Heart right ventricle (tissue), 16 donors: ENCODE measurements at regions not wholly inside any gene's neighbourhood (a gene's known extent, or its start where the extent isn't known, plus 50 kb on each side); places are given as distances from the start of the nearest gene placed in this dataset.

ENCODE experiments used
- ATAC-seq, 8 donors: fragments of 200-7000 bp; cut with Tn5 transposase; one replicate each; pipeline ENCODE4 v1.9.1; 2020; ENCODE audit warnings: mild to moderate bottlenecking in 8 of 8, moderate library complexity in 8 of 8, moderate number of reproducible peaks in 1 of 8
- DNase-seq, 2 donors: peaks; one replicate each; pipeline ENCODE4 v3.0.0-alpha.2; 2020
- H3K27ac ChIP-seq, 10 donors: fragments of 200-600 bp; sonication (generic) in 2 of 10; one replicate each; pipeline versions ENCODE4 v1.5.0 to v1.8.0; 2020 to 2022; ENCODE audit warnings: mild to moderate bottlenecking in 3 of 10
- H3K27me3 ChIP-seq, 7 donors: fragments of 200-600 bp; one replicate each; pipeline ENCODE4 v1.8.0; 2021 to 2022; ENCODE audit warnings: mild to moderate bottlenecking in 2 of 7
- H3K36me3 ChIP-seq, 9 donors: fragments of 200-600 bp; sonication (generic) in 1 of 9; one replicate each; pipeline versions ENCODE4 v1.5.0 to v1.8.0; 2020 to 2022; ENCODE audit warnings: mild to moderate bottlenecking in 2 of 9
- H3K4me1 ChIP-seq, 9 donors: fragments of 200-600 bp; sonication (generic) in 1 of 9; one replicate each; pipeline versions ENCODE4 v1.5.0 to v1.8.0; 2020 to 2022; ENCODE audit warnings: mild to moderate bottlenecking in 4 of 9
- H3K4me3 ChIP-seq, 10 donors: fragments of 200-600 bp; sonication (generic) in 2 of 10; one replicate each; pipeline versions ENCODE4 v1.5.0 to v1.8.0; 2020 to 2022; ENCODE audit warnings: mild to moderate bottlenecking in 7 of 10, moderate library complexity in 2 of 10
- H3K9me3 ChIP-seq, 11 donors: fragments of 200-600 bp in 10 of 11; sonication (generic) in 2 of 11; one replicate each; pipeline versions ENCODE4 v1.5.0 to v1.8.0; 2013 to 2022; ENCODE audit warnings: mild to moderate bottlenecking in 2 of 11, control low read depth in 1 of 11, moderate library complexity in 1 of 11
- CTCF ChIP-seq, 9 donors: fragments of 200-600 bp; sonication (generic) in 2 of 9; IDR thresholded peaks; one replicate each; pipeline versions ENCODE4 v1.5.0 to v1.8.0; 2021 to 2022; ENCODE audit warnings: antibody characterized with exemption in 9 of 9, mild to moderate bottlenecking in 5 of 9, moderate library complexity in 1 of 9
- WGBS, 2 donors: extraction: QIAGEN DNeasy Blood & Tissue Kit; methylation state at CpG; one replicate each; pipeline ENCODE4 v1.1.7; 2013; ENCODE audit warnings: inconsistent platforms in 1 of 2; 5-methylcytosine and 5-hydroxymethylcytosine counted together
- intact Hi-C, 10 donors: fragments of 100-400 bp; cut with DNase I; formaldehyde crosslinking; loops; one replicate each; pipeline versions ENCODE4 v1.11.1 to v1.14.2; 2022
- donor health status: Arrhythmogenic right ventricular cardiomyopathy.
- donor health status: ischemic (EF 13 %, LVEDD 7.1; RV severe dilation, severe dysfunction).
- donor health status: healthy with polysubstance abuse.
- donor health status: DM: no; HTN: yes; CAD: no.
- donor health status: DM: no; HTN: no; CAD: no.
- donor health status: ischemic (EF 25% LVEDD 6.9; RV normal size, moderate dysfunction).
- donor health status: ischemic (EF 25% LVEDD 5.7; RV mildly dilated, moderate dysfunction).
- donor health status: healthy.
- donor health status: DM: yes; HTN: yes; CAD: no.
- donor health status: Ischemic cardiomyopathy.
- donor health status: ischemic (EF 35%, LVEDD 5.7; RV mildly dilated, moderate dysfunction).
- donor health status: nonischemic (EF 11% LVEDD 7.7; RV severe dilation, severe dysfunction).
- donor health status: DM: yes; HTN: yes; CAD: no.
- donor health status: PGD.
- donor health status: ischemic (EF 29% LVEDD 5.4; RV normal size, mild dysfunction).
- donor health status: nonischemic (EF 23%, LVEDD 6.1; RV moderate dilation, normal function).

DNA sequence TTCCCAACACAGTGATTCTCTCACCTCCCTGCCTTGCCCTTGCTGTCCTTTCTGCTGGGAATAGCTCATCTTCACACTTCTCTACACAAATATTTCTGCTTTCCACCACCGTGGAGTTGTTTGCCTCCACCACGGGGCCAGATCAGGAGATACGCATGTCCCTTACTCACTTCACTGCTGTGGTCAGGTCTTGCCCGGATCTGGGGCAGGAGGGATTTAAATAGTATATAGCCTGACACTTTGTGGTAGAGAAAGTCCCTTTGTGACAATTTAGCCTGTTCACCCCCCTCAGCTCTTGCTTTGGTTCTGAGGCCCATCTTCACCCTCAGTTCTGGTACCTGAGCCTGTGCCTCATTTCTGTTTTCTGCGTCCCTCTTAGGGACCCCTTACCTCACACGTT is 92.6 kb upstream of the PREP start:
- intact Hi-C loops, result no loop called here
- 82 to 91% methylated on average over 6 of the region's 6 CpGs for WGBS, 2 donors
- H3K27ac ChIP-seq, result no peak overlapping the region

GRCh38 chr6:105494688-105495087 is 91.8 kb upstream of the PREP start:
- Histone ChIP-seq H3K27ac (peak overlapping the region in 5 of 10 donors; percentile 13 to 68 (median 56)), H3K9me3 (no peaks in the 10 kb centered on the region), H3K27me3 (no peaks in the 10 kb centered on the region), H3K36me3 (no peaks in the 10 kb centered on the region), H3K4me3 (no peak overlapping the region), H3K4me1 (peaks cover 9 to 46% (median 25%) of the 10 kb centered on the region in 9 donors)
- no peak for DNase-seq
- no peak for ATAC-seq
- no peak for TF ChIP-seq CTCF (IDR thresholded peaks at IDR 0.05)
- WGBS, 2 donors, result 91 to 92% methylated on average over 5 of the region's 5 CpGs
- intact Hi-C loops, result loop anchor here in 1 of 10 donors (5.0 kb wide), 1 partner anchor 498 kb away; no protein-coding TSS in a partner anchor

More for the DNA sequence above, 92.6 kb upstream of the PREP start:
- Histone ChIP-seq H3K4me3 (no peak overlapping the region), H3K27me3 (no peaks in the 10 kb centered on the region), H3K4me1 (peaks cover 9 to 48% (median 23%) of the 10 kb centered on the region in 9 donors), H3K9me3 (no peaks in the 10 kb centered on the region), H3K36me3 (no peaks in the 10 kb centered on the region)
- DNase-seq (no peak), ATAC-seq (no peak)
- no peak for TF ChIP-seq CTCF (IDR thresholded peaks at IDR 0.05)

GRCh38 chr6:105493736-105494135 is 90.9 kb upstream of the PREP start:
- intact Hi-C loops, result loop anchor here in 1 of 10 donors (5.0 kb wide), 1 partner anchor 499 kb away; no protein-coding TSS in a partner anchor
- Histone ChIP-seq H3K27ac (peak overlapping the region in 9 of 10 donors; percentile 8 to 68 (median 45)), H3K9me3 (no peaks in the 10 kb centered on the region), H3K27me3 (no peaks in the 10 kb centered on the region), H3K4me3 (no peak overlapping the region), H3K4me1 (peaks cover 9 to 55% (median 34%) of the 10 kb centered on the region in 9 donors), H3K36me3 (no peaks in the 10 kb centered on the region)
- TF ChIP-seq CTCF (IDR thresholded peaks at IDR 0.05), result no peak
- DNase-seq, result no peak
- WGBS, 2 donors, result 43 to 64% methylated on average over 2 of the region's 2 CpGs
- ATAC-seq, result peak in 4 of 8 donors; percentile 52 to 81 (median 71)

DNA sequence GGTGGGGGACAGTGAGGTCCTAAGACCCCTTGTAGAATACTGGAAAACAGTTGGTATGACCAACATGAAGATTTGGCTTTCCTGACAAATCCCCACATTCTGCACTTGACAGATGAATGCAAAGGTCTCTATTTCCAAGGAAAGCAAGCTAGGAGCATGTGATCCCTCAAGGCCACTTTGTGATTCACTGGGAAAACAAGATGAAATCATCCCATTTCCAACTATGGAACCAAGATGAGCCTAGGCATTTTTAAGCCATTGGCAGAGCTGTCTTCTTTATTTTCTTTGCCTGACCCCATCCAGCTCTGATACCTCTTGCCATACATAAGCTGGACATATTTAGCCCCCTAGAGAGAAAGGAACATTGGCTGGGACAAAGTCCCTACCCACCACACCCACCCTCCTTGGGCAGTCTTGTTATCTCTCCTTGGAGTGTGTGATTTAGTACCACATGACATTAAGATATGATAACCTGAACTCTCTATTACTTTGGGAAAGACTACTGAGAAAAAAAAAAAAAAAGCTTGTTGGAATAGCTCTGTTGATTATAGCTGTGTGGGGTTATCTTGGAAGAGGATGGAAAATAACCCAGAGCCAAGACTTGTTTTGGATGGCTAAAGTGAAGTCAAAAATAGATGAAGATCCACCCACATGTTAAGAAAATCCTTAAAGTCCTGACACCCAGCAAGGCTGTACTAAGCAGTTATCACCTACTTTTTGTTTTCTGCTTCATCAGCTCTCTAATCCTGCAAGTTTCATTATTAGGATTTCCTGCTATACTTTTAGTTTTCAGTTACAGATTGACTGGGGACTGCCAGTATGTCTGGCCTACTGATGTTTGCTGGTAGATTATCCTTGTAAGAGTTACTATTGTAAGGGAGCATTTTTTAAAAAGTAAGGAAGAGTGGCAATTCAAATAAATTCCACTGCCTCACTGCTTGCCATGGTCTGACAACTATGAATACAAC is 90.1 kb upstream of the PREP start:
- intact Hi-C loops, result loop anchor here in 1 of 10 donors (5.0 kb wide), 1 partner anchor 499 kb away; no protein-coding TSS in a partner anchor
- peak in 6 of 8 donors; percentile 34 to 52 (median 42) for ATAC-seq
- H3K27ac ChIP-seq, result peak overlapping the region in 9 of 10 donors; percentile 18 to 68 (median 45)
- no peak for TF ChIP-seq CTCF (IDR thresholded peaks at IDR 0.05)
- H3K9me3 ChIP-seq, result no peaks in the 10 kb centered on the region
- no peaks in the 10 kb centered on the region for H3K27me3 ChIP-seq
- H3K4me1 ChIP-seq, result peaks cover 9 to 59% (median 40%) of the 10 kb centered on the region in 9 donors
- H3K36me3 ChIP-seq, result no peaks in the 10 kb centered on the region
- no peak for DNase-seq
- H3K4me3 ChIP-seq, result no peak overlapping the region
